ENCODE measurements at regions not wholly inside any gene's neighbourhood (a gene's known extent, or its start where the extent isn't known, plus 50 kb on each side); places are given as distances from the start of the nearest gene placed in this dataset.

- H3K79me2 ChIP-seq (ENCODE audit: low read length) = no peaks in the 10 kb centered on the region
- H3K27me3 ChIP-seq (ENCODE audit: low read depth, low read length) = peaks cover 48% of the 10 kb centered on the region
- H3K4me1 ChIP-seq (ENCODE audit: low read length) = peaks cover 11% of the 10 kb centered on the region
- TF ChIP-seq EZH2phosphoT487 (IDR thresholded peaks at IDR 0.05; ENCODE audit: low read depth) = no peak
- TF ChIP-seq, protein P1, sequence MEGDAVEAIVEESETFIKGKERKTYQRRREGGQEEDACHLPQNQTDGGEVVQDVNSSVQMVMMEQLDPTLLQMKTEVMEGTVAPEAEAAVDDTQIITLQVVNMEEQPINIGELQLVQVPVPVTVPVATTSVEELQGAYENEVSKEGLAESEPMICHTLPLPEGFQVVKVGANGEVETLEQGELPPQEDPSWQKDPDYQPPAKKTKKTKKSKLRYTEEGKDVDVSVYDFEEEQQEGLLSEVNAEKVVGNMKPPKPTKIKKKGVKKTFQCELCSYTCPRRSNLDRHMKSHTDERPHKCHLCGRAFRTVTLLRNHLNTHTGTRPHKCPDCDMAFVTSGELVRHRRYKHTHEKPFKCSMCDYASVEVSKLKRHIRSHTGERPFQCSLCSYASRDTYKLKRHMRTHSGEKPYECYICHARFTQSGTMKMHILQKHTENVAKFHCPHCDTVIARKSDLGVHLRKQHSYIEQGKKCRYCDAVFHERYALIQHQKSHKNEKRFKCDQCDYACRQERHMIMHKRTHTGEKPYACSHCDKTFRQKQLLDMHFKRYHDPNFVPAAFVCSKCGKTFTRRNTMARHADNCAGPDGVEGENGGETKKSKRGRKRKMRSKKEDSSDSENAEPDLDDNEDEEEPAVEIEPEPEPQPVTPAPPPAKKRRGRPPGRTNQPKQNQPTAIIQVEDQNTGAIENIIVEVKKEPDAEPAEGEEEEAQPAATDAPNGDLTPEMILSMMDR (IDR thresholded peaks at IDR 0.05; ENCODE audit: low read depth, low read length) = no peak
- H3K4me3 ChIP-seq (ENCODE audit: low read length) = no peak overlapping the region
- no peak overlapping the region for H3K4me2 ChIP-seq (ENCODE audit: low read length)
- no peak overlapping the region for H3K9ac ChIP-seq (ENCODE audit: low read length)
- no peaks in the 10 kb centered on the region for H3K9me3 ChIP-seq (ENCODE audit: insufficient read depth, low read length)
- H4K20me1 ChIP-seq (ENCODE audit: insufficient read depth, low read length) = no peaks in the 10 kb centered on the region; the same call in 1 of the 2 replicates
- no peak overlapping the region for H3K27ac ChIP-seq (ENCODE audit: low read length)
- no peak overlapping the region for H2AFZ ChIP-seq (ENCODE audit: low read depth, low read length)
- H3K36me3 ChIP-seq (replicated peaks; ENCODE audit: low read depth, low read length) = no peaks in the 10 kb centered on the region
These were observed 453.4 kb downstream of the DMAC1 start for GRCh38 chr9:7346144-7346543.

DNA sequence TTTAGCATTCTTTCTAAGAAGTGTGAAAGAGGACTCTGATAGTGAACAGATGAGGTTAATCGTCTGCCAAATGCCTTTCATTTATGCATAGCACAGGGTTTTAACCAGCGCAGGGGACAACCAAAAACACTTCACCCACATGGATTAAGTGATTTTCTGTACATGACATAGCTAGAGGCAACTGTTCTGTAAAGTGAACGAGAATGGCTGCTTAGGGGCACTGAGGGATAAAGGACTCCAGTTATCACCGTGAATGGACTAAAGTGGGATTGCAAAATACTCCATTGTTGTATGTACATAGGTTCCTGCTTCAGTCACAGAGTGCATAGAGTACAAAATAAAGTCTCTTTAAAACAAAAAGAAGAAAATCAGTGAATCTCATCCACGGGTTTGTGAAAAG is 456.8 kb downstream of the DMAC1 start:
- TF ChIP-seq, protein P1 (IDR thresholded peaks at IDR 0.05; ENCODE audit: low read depth, low read length) = no peak
- TF ChIP-seq EZH2phosphoT487 (IDR thresholded peaks at IDR 0.05; ENCODE audit: low read depth) = no peak

GRCh38 chr9:7342229-7342628 is 457.3 kb downstream of the DMAC1 start:
- no peak overlapping the region for H3K4me2 ChIP-seq (ENCODE audit: low read length)
- H3K27me3 ChIP-seq (ENCODE audit: low read depth, low read length) = peaks cover 69% of the 10 kb centered on the region
- no peak overlapping the region for H3K4me3 ChIP-seq (ENCODE audit: low read length)
- H2AFZ ChIP-seq (ENCODE audit: low read depth, low read length) = no peak overlapping the region
- H4K20me1 ChIP-seq (ENCODE audit: insufficient read depth, low read length) = no peaks in the 10 kb centered on the region; the same call in 1 of the 2 replicates
- no peaks in the 10 kb centered on the region for H3K79me2 ChIP-seq (ENCODE audit: low read length)
- peaks cover 11% of the 10 kb centered on the region for H3K4me1 ChIP-seq (ENCODE audit: low read length)
- no peak for TF ChIP-seq EZH2phosphoT487 (IDR thresholded peaks at IDR 0.05; ENCODE audit: low read depth)
- TF ChIP-seq, protein P1 (IDR thresholded peaks at IDR 0.05; ENCODE audit: low read depth, low read length) = peak; percentile 26
- H3K9ac ChIP-seq (ENCODE audit: low read length) = no peak overlapping the region
- H3K9me3 ChIP-seq (ENCODE audit: insufficient read depth, low read length) = no peaks in the 10 kb centered on the region
- no peaks in the 10 kb centered on the region for H3K36me3 ChIP-seq (replicated peaks; ENCODE audit: low read depth, low read length)
- no peak overlapping the region for H3K27ac ChIP-seq (ENCODE audit: low read length)

More for the DNA sequence above, 456.8 kb downstream of the DMAC1 start:
- H3K4me2 ChIP-seq (ENCODE audit: low read length) = no peak overlapping the region
- no peak overlapping the region for H3K9ac ChIP-seq (ENCODE audit: low read length)
- H3K36me3 ChIP-seq (replicated peaks; ENCODE audit: low read depth, low read length) = no peaks in the 10 kb centered on the region
- no peaks in the 10 kb centered on the region for H3K9me3 ChIP-seq (ENCODE audit: insufficient read depth, low read length)
- H2AFZ ChIP-seq (ENCODE audit: low read depth, low read length) = no peak overlapping the region
- H3K4me1 ChIP-seq (ENCODE audit: low read length) = peaks cover 11% of the 10 kb centered on the region
- no peak overlapping the region for H3K27ac ChIP-seq (ENCODE audit: low read length)
- H4K20me1 ChIP-seq (ENCODE audit: insufficient read depth, low read length) = no peaks in the 10 kb centered on the region; the same call in 1 of the 2 replicates
- H3K27me3 ChIP-seq (ENCODE audit: low read depth, low read length) = peaks cover 71% of the 10 kb centered on the region
- no peaks in the 10 kb centered on the region for H3K79me2 ChIP-seq (ENCODE audit: low read length)
- H3K4me3 ChIP-seq (ENCODE audit: low read length) = no peak overlapping the region

GRCh38 chr9:7341571-7341970 is 458.0 kb downstream of the DMAC1 start:
- Histone ChIP-seq H3K27ac (ENCODE audit: low read length) (no peak overlapping the region), H4K20me1 (ENCODE audit: insufficient read depth, low read length) (no peaks in the 10 kb centered on the region; the same call in 1 of the 2 replicates), H3K9ac (ENCODE audit: low read length) (no peak overlapping the region)

More at GRCh38 chr9:7341571-7341970, 458.0 kb downstream of the DMAC1 start:
- Histone ChIP-seq H3K4me1 (ENCODE audit: low read length) (peaks cover 11% of the 10 kb centered on the region), H3K27me3 (ENCODE audit: low read depth, low read length) (peaks cover 68% of the 10 kb centered on the region), H3K4me3 (ENCODE audit: low read length) (no peak overlapping the region), H3K9me3 (ENCODE audit: insufficient read depth, low read length) (no peaks in the 10 kb centered on the region), H3K4me2 (ENCODE audit: low read length) (no peak overlapping the region), H2AFZ (ENCODE audit: low read depth, low read length) (no peak overlapping the region), H3K79me2 (ENCODE audit: low read length) (no peaks in the 10 kb centered on the region), H3K36me3 (replicated peaks; ENCODE audit: low read depth, low read length) (no peaks in the 10 kb centered on the region)
- TF ChIP-seq EZH2phosphoT487 (IDR thresholded peaks at IDR 0.05; ENCODE audit: low read depth) = no peak
- TF ChIP-seq, protein P1 (IDR thresholded peaks at IDR 0.05; ENCODE audit: low read depth, low read length) = no peak

All from OCI-LY3 (cell line).